T47D (cell line): ENCODE measurements at regions not wholly inside any gene's neighbourhood (a gene's known extent, or its start where the extent isn't known, plus 50 kb on each side); places are given as distances from the start of the nearest gene placed in this dataset.
"Not testable (repeated sequence)": the region's sequence is repeated elsewhere in the genome, so short reads cannot be mapped to it uniquely, and the experiment has no call there.

Source experiments
- DNase-seq, 2 experiments: peaks; one replicate each; pipeline versions ENCODE4 v3.0.0 to v3.0.0-alpha.2; 2011 to 2012; ENCODE audit warnings: low read depth in 1 of 2, low spot score in 1 of 2
- JUND ChIP-seq: IDR thresholded peaks from 2 replicates; pipeline ENCODE4 v1.6.1; 2012; ENCODE audit warnings: low read depth
- in situ Hi-C: cut with HindIII; loops from 2 replicates; pipeline ENCODE4 v1.10.0; 2016; ENCODE audit warnings: low sequenced_read_pairs, low pct_unique_long_range_greater_than_20kb

DNA sequence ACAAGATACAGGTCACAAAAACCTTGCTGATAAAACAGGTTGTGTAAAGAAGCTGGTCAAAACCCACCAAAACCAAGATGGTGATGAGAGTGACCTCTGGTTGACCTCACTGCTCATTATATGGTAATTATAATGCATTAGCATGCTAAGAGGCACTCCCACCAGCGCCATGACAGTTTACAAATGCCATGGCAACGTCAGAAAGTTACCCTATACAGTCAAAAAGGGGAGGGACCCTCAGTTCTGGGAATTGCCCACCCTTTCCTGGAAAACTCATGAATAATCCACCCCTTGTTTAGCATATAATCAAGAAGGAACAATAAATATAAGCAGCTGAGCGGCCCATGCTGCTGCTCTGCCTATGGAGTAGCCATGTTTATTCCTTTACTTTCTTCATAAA lies 434.1 kb downstream of the ZNF536 start:
- no peak for TF ChIP-seq JUND
- in situ Hi-C loops = no loop called here

DNA sequence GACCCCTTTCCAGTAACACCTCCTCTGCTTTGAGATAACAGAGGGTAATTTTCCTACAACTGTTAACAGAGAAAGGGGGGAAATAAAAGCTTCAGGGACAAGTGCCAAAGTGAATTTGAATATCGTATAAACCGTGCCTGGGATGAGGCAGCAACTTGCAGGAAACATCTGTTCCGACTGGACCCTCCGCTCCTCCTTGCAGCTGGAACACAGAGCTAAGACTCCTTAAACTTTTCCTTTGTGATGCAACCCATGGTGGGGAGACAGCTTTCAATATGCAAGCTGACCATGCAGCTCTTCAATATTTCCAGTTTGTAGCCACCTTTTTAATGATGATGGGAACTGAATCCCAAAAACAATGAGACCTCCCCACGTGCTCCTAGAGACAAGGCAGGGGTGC lies 432.6 kb downstream of the ZNF536 start:
- TF ChIP-seq JUND = no peak
- DNase-seq = no peak
- in situ Hi-C loops = no loop called here

More for the DNA sequence above, 434.1 kb downstream of the ZNF536 start:
- DNase-seq = no peak

DNA sequence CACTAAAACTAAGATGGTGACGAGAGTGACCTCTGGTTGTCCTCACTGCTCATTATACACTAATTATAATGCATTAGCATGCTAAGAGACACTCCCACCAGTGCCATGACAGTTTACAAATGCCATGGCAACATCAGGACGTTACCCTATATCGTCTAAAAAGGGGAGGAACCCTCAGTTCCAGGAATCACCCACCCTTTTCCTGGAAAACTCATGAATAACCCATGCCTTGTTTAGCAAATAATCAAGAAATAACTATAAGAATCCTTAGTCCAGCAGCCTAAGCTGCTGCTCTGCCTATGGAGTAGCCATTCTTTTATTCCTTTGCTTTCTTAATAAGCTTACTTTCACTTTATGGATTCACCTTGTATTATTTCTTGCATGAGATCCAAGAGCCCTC lies 432.1 kb downstream of the ZNF536 start:
- DNase-seq, in situ Hi-C loops: not testable (repeated sequence)

DNA sequence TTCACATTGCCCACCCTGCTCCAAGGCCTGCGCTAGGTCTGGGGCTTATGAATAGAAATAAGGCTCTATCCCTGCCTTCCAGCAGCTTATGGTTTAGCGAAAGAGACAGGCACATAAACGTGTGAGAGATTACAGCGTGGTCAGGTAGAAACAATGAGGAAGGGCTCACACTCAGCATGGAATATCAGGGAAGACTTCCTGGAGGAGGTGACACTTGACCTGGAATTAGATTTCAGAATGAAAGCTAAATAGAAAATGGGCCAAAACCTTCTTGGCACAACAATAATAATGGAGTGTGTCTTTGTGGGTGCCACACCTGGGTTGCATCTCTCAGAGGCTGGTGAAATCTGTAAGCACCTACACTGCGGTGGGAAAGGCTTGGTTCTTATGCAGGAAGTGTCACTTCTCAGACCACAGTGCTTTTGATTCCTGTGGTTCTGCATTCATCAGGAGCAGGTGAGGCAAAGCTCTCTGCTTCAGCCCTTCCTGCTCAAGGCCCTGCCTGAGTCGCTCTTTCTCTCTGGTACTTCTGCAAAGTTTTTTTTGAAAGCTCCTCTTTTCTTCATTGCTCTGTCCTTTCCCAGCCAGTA lies 430.3 kb downstream of the ZNF536 start:
- in situ Hi-C loops = no loop called here
- TF ChIP-seq JUND = no peak
- no peak for DNase-seq

DNA sequence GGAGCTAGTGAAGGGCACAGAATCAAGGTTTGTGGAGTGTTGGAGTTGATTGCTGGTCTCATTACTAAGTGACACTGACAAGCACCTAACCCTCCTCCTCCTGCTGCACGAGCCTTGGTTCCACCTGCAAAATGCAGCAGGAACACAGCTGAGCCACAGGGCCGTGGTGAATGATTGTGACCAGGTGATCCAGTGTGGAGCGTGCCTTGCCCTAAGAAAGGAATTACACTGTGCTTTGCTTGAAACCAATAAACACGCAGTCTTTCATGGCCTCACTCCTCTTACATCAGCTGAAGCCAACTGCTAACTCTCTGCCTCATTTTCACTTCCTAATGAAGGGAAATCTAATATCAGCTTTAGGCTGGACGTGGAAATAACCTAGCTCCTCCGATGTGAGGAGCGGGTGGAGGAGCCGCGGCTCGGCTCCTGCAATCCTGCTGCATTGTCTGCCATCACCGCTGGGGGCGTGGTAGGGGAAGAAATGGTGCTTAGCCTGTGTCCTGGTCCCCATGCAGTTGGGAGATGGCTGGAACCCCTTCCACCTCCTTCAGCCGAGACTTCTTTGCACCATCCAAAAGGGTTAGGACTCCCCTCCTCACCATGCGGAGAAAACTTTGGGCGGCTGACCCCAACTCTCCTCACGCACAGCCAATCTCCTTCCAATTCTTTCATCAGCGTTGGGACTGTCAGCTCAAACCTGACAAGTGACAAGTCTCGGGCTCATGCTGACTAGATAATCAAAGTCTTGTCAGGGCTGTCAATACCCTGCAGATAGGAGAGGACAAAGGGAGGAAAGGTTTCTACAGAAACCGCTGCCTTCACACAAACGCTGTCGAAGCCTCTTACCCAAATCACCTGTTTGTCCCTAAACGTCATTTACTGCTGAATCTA lies 427.9 kb downstream of the ZNF536 start:
- DNase-seq = peak; percentile 33 to 37
- in situ Hi-C loops = no loop called here
- TF ChIP-seq JUND = no peak

DNA sequence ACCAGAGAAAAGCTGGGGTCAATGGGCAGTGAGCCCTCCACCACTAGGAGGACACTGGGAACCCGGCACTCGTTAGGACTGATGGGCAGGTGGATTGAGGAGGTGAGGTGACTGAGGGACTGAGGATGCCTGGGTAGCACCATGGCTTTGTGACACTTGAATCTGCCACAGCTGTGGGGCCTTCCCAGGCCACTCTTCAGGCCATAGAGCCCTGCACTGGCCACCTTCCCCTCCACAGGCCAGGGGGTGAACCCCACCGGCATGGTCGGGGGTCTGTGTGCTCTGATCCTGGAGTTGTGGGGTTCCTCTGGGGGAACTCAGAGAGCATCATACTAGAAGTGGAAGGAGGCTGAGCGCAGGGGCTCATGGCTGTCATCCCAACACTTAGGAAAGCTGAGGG lies 423.5 kb downstream of the ZNF536 start:
- no peak for DNase-seq
- no peak for TF ChIP-seq JUND
- in situ Hi-C loops = no loop called here

DNA sequence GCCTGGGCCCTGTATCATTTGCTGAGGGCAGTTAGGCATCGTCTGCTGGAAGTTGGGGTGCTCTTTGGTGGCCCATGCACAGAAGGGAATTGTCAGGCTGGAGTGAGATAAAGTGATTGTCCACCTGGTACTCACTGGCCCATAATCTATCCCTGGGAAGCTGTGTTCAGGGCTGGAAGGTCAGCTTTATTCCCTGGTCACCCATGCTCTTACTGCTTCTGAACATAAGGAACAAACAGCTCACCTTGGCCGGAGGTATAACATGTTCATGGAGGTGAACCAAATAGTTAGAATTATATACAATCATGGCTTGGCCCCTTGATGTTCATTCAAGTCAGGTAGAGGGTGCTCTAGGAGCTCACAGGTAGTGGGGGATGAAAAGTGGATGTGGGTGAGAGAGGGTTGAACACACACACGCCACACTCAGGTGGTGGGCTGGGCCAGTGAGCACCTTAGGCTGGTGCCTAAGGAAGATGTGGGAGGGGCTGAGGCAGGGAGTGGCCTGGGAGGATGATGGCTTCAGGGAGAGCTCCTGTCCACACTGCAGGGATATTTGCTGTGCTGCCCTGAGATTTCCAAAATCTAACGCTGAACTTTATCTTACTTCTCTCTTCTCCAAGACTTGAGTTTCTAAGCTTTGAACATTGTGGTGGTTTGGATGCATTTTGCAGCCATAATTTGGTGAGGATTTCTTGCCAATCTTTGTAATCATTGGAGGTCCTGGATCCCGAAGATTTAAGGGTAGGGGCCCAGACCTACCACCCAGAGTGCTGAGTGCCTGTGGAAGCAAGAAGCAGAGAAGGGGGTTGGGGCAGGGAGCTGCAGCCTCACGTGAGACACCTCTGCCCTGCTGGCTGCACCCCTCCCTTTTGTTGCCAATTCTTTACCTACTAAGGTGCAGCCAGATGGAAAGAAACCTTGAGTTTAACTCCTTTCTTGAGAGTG lies 420.6 kb downstream of the ZNF536 start:
- no peak for TF ChIP-seq JUND
- in situ Hi-C loops = no loop called here
- DNase-seq = no peak

DNA sequence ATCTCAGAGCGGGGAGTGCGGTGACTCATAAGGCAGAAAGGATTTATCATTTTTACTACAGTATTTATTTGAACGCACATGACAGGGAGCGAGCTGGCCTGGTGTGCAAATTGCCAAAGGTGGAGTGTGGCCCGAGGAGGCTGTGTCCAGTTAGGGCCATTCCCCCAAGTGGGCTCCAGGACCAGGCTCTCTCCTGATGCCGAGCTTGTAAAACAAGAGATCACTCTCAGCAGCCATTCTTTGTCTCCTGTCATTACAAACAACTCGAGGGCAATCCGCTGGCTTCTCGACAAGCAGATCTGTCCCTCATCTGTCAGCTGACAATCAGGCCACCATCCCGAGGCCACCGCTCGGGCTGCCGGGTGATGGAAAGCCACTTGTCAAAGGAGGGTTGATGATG lies 418.9 kb downstream of the ZNF536 start:
- in situ Hi-C loops = no loop called here
- DNase-seq = no peak
- TF ChIP-seq JUND = no peak

DNA sequence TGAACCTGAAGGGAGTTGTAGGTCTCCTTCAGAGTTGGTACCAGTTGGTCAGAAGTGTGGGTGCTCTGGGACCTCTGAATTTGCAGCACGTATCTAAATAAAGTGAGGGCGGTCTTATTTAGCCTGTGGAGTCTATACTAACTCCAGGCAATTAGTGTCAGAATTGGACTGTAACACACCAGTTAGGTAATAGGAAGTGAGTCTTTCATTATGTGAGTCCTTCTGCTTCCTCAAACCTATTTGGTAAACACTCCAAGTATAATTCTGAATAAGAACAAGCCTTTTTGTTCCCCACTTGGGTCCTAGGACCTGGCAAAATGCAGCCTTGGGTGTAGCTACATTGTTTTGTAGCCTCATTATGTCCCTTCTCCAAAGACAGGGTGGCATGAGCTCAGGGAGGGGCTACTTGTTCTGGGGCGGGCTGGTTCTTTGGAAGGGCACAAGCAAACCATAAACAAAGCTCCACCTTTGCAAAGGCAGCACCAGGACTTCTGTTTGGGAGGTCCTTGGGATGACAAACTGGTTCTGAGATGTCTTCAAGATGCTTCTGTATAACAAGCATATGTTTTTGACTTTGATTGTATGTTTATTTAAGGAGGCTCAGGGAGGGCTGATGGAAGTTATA lies 418.0 kb downstream of the ZNF536 start:
- in situ Hi-C loops = no loop called here
- TF ChIP-seq JUND = no peak
- no peak for DNase-seq

DNA sequence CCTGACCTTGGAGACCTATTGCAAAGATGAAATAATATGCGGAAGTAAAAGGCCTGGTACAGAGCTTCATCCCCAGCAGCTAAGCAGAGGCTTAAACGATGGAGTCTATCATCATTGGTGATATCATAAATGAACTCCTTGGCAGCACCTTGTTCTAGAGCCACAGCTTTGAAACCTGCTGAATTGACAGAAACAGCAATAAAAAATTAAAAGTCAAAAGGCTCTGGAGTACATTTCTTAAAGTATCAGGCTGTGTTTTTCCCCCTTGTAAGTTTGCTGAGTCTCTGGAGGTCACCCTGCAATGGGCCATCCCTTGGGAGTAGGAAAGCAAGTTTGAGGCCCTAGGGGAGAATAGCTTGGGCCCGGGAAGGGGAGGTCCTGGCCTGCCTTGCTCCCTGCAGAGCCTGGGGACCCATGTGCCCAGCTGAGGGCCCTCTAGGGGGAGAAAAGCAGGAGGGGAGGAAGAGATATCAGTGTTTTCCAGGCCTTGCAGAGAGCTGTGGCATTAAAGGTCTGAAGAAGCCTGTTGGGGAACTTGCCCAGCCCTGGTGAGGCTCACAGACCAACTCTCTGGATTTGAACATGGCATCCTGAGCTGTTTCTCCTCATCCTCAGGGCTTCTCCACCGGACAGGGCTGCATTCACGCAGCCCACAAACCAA lies 416.1 kb downstream of the ZNF536 start:
- in situ Hi-C loops = no loop called here
- no peak for TF ChIP-seq JUND
- DNase-seq = no peak

DNA sequence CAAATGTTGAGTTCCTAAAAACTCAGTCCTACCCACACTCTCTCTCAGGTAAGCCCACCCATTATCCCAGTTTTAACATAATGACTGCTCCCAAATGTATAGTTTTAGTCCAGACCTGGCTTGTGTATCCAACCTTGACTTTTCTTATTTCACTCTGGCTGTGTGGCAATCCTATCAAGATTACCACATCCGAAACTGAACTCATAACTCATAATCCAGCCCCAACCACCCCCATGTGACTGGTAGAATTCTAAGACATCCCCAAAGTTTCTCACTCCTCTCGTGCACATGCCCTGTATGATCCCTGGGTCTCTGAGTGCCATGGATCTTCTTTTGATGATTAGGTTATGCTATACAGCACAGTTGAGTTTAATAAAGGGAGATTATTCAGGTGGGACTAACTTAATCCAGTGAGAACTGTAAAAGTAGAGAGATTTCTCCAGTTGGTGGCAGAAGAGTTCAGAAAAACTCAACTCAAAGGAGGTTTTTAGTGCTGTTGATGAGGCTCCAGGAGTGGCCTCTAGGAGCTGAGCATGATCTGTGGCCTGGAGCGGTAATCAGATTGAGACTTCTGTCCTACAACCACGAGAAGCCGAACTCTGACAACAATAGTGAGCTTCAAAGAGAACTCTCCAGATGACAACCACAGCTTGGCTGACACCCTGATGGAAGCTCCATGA lies 413.4 kb downstream of the ZNF536 start:
- in situ Hi-C loops = no loop called here
- no peak for TF ChIP-seq JUND
- DNase-seq = no peak
